ENCODE measurements at regions not wholly inside any gene's neighbourhood (a gene's known extent, or its start where the extent isn't known, plus 50 kb on each side); places are given as distances from the start of the nearest gene placed in this dataset.

DNA sequence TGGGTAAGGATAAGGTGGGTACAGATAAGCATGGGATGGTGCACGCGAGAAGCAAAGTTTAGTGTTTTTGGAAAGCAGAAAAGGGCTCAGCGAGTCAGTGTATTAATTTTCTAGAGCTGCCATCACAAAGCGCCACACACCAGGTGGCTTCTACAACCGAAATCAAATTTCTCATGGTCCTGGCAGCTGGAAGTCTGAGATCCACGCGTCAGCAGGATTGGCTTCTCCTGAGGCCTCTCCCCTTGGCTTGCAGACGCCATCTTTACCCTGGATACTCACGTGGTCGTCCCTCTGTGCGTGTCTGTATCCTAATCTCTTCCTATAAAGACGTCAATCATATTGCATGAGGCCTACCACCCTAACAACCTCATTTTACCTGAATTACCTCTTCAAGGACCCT is 51.5 kb upstream of the USP29 start:
- H3K27me3 Mint-ChIP-seq: no peaks in the 10 kb centered on the region
- H3K36me3 Mint-ChIP-seq: peaks cover 1 to 8% of the 10 kb centered on the region in 2 donors
- H3K4me1 Mint-ChIP-seq: no peaks in the 10 kb centered on the region
- no peak overlapping the region for H3K27ac Mint-ChIP-seq
- Histone ChIP-seq H3K4me1 (ENCODE audit: insufficient read depth, low read length) (no peaks in the 10 kb centered on the region), H3K9me3 (ENCODE audit: control insufficient read depth in 1 of 2, low read length in 2 of 2) (peaks cover 0 to 3% of the 10 kb centered on the region in 2 donors), H3K27ac (ENCODE audit: low read depth, low read length) (no peak overlapping the region), H3K27me3 (ENCODE audit: insufficient read depth, low read length) (no peaks in the 10 kb centered on the region), H3K36me3 (ENCODE audit: insufficient read depth, low read length) (no peaks in the 10 kb centered on the region), H3K4me3 (ENCODE audit: low read length in 2 of 2) (no peak overlapping the region)
- no peak for DNase-seq
- ChIA-PET POLR2A (ENCODE audit: partially characterized antibody) (no interaction called here), CTCF (ENCODE audit: partially characterized antibody) (no interaction called here)
- H3K4me3 Mint-ChIP-seq: no peak overlapping the region
- intact Hi-C loops (cut with micrococcal nuclease): no loop called here
- peaks cover 2 to 66% (median 32%) of the 10 kb centered on the region in 8 donors for H3K9me3 Mint-ChIP-seq

DNA sequence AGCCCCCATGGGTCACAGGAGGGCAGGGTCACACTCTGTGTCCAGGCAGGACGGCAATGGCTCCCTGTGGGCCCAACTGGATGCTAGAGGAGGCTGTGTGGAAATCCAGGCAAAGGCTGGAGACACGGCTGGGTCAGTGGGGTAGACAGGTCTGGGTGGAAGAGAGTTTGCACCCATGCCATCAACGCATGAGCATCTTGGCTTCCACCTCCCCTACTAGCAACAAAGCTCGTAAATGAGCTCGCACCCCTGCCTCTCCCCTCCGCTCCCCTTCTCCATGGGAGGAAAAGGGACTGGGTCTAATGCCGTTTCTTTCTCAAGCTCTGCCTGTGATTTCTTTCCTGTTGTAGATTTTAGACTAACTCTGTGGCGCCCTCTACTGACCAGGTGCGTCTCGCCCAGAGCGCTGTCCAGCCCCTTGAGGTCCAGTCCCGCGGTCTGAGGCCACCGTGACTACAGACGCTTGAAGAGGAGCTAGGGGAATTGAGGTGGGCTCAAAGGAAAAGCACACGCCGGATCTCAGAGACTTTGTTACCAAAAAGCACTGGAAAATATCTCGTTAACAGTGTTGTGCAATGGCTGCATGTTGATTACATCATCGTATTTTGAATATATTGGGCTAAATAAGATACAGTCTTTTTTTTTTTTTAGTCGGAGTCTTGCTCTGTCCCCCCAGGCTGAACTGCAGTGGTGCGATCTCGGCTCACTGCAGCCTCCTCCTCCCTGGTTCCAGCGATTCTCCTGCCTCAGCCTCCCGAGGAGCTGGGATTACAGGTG is 50.7 kb upstream of the USP29 start:
- H3K4me3 ChIP-seq (ENCODE audit: low read length in 2 of 2): no peak overlapping the region
- H3K36me3 ChIP-seq (ENCODE audit: insufficient read depth, low read length): no peaks in the 10 kb centered on the region
- H3K27me3 ChIP-seq (ENCODE audit: insufficient read depth, low read length): no peaks in the 10 kb centered on the region
- H3K27ac Mint-ChIP-seq: no peak overlapping the region
- no peak for DNase-seq
- intact Hi-C loops (cut with micrococcal nuclease): no loop called here
- H3K4me3 Mint-ChIP-seq: no peak overlapping the region
- peaks cover 2 to 66% (median 32%) of the 10 kb centered on the region in 8 donors for H3K9me3 Mint-ChIP-seq
- no peak overlapping the region for H3K27ac ChIP-seq (ENCODE audit: low read depth, low read length)
- H3K4me1 Mint-ChIP-seq: no peaks in the 10 kb centered on the region
- CTCF ChIA-PET (ENCODE audit: partially characterized antibody): no interaction called here
- H3K9me3 ChIP-seq (ENCODE audit: control insufficient read depth in 1 of 2, low read length in 2 of 2): peaks cover 0 to 3% of the 10 kb centered on the region in 2 donors
- H3K27me3 Mint-ChIP-seq: no peaks in the 10 kb centered on the region
- H3K4me1 ChIP-seq (ENCODE audit: insufficient read depth, low read length): no peaks in the 10 kb centered on the region
- POLR2A ChIA-PET (ENCODE audit: partially characterized antibody): no interaction called here
- H3K36me3 Mint-ChIP-seq: peaks cover 1 to 9% of the 10 kb centered on the region in 2 donors

Measured in CD4-positive, alpha-beta memory T cell (primary cell).